Skeletal muscle cell (primary cell): ENCODE measurements at regions not wholly inside any gene's neighbourhood (a gene's known extent, or its start where the extent isn't known, plus 50 kb on each side); places are given as distances from the start of the nearest gene placed in this dataset.

Experiments used
- DNase-seq: peaks from one replicate; pipeline ENCODE4 v3.0.0-alpha.2; 2010; ENCODE audit warnings: low read depth
- H3K4me3 ChIP-seq: 2 replicates; pipeline ENCODE4 v1.5.1; 2011; ENCODE audit warnings: low read depth, mild to moderate bottlenecking, control low read depth, low read length, moderate library complexity

- no peak overlapping the region for H3K4me3 ChIP-seq
- DNase-seq = no peak
Measured at GRCh38 chr12:125395583-125396215, 330.5 kb downstream of the AACS start.

GRCh38 chr12:125399489-125399888, 334.3 kb downstream of the AACS start:
- no peak overlapping the region for H3K4me3 ChIP-seq
- DNase-seq = no peak

GRCh38 chr12:125402874-125403789, 337.9 kb downstream of the AACS start:
- H3K4me3 ChIP-seq = no peak overlapping the region
- DNase-seq = no peak

- H3K4me3 ChIP-seq = no peak overlapping the region
- no peak for DNase-seq
Measured at GRCh38 chr12:125403843-125404242, 338.6 kb downstream of the AACS start.

GRCh38 chr12:125406131-125406530, 340.9 kb downstream of the AACS start:
- DNase-seq = no peak
- H3K4me3 ChIP-seq = no peak overlapping the region

GRCh38 chr12:125408718-125409117, 343.5 kb downstream of the AACS start:
- H3K4me3 ChIP-seq = no peak overlapping the region
- no peak for DNase-seq

GRCh38 chr12:125412506-125412905, 347.3 kb downstream of the AACS start:
- H3K4me3 ChIP-seq = no peak overlapping the region
- DNase-seq = no peak

GRCh38 chr12:125417446-125417845, 352.2 kb downstream of the AACS start:
- DNase-seq = no peak
- no peak overlapping the region for H3K4me3 ChIP-seq

- no peak for DNase-seq
- no peak overlapping the region for H3K4me3 ChIP-seq
Measured at GRCh38 chr12:125418902-125419564, 353.8 kb downstream of the AACS start.

GRCh38 chr12:125424909-125425308, 359.7 kb downstream of the AACS start:
- no peak for DNase-seq
- no peak overlapping the region for H3K4me3 ChIP-seq

- DNase-seq = no peak
- H3K4me3 ChIP-seq = no peak overlapping the region
Measured at GRCh38 chr12:125431516-125431915, 366.3 kb downstream of the AACS start.

- no peak overlapping the region for H3K4me3 ChIP-seq
- no peak for DNase-seq
Measured at GRCh38 chr12:125434131-125434530, 368.9 kb downstream of the AACS start.

- H3K4me3 ChIP-seq = no peak overlapping the region
- DNase-seq = no peak
Measured at GRCh38 chr12:125434936-125435443, 369.8 kb downstream of the AACS start.

- H3K4me3 ChIP-seq = no peak overlapping the region
- DNase-seq = no peak
Measured at GRCh38 chr12:125435871-125436270, 370.6 kb downstream of the AACS start.

- no peak overlapping the region for H3K4me3 ChIP-seq
- DNase-seq = no peak
Measured at GRCh38 chr12:125436686-125437085, 371.5 kb downstream of the AACS start.

GRCh38 chr12:125440399-125440798, 375.2 kb downstream of the AACS start:
- H3K4me3 ChIP-seq = no peak overlapping the region
- no peak for DNase-seq

- no peak for DNase-seq
- no peak overlapping the region for H3K4me3 ChIP-seq
Measured at GRCh38 chr12:125443341-125443740, 378.1 kb downstream of the AACS start.

GRCh38 chr12:125451408-125451807, 386.2 kb downstream of the AACS start:
- no peak overlapping the region for H3K4me3 ChIP-seq
- DNase-seq = no peak

- no peak for DNase-seq
- no peak overlapping the region for H3K4me3 ChIP-seq
Measured at GRCh38 chr12:125453751-125454150, 388.5 kb downstream of the AACS start.

- no peak overlapping the region for H3K4me3 ChIP-seq
- DNase-seq = no peak
Measured at GRCh38 chr12:125454291-125454690, 389.1 kb downstream of the AACS start.
